HEK293 (cell line): ENCODE measurements at regions not wholly inside any gene's neighbourhood (a gene's known extent, or its start where the extent isn't known, plus 50 kb on each side); places are given as distances from the start of the nearest gene placed in this dataset.

Source experiments
- ATF2 ChIP-seq: fragments of 450-650 bp; formaldehyde crosslinking; IDR thresholded peaks from 2 replicates; pipeline ENCODE4 v1.5.1; 2016; ENCODE audit warnings: missing biosample characterization, missing genetic modification characterization, low read depth
- EGR2 ChIP-seq: fragments of 450-650 bp; formaldehyde crosslinking; IDR thresholded peaks from 2 replicates; pipeline ENCODE4 v1.5.1; 2016; ENCODE audit warnings: low read depth, missing biosample characterization, missing genetic modification characterization
- ELK4 ChIP-seq: IDR thresholded peaks from 2 replicates; pipeline ENCODE4 v1.6.1; 2011; ENCODE audit warnings: mild to moderate bottlenecking, low read depth, low read length, borderline replicate concordance
- KLF16 ChIP-seq: fragments of 450-650 bp; formaldehyde crosslinking; IDR thresholded peaks from 2 replicates; pipeline ENCODE4 v1.5.1; 2017; ENCODE audit warnings: missing biosample characterization, missing genetic modification characterization
- REPIN1 ChIP-seq: fragments of 450-650 bp; formaldehyde crosslinking; IDR thresholded peaks from 2 replicates; pipeline ENCODE4 v1.5.1; 2017; ENCODE audit warnings: missing biosample characterization, missing genetic modification characterization, low read depth
- ZBTB17 ChIP-seq: fragments of 450-650 bp; formaldehyde crosslinking; IDR thresholded peaks from 2 replicates; pipeline ENCODE4 v1.5.1; 2016; ENCODE audit warnings: missing biosample characterization, missing genetic modification characterization
- ZBTB48 ChIP-seq: fragments of 450-650 bp; formaldehyde crosslinking; IDR thresholded peaks from 2 replicates; pipeline ENCODE4 v1.5.1; 2016; ENCODE audit warnings: missing biosample characterization, missing genetic modification characterization
- ZFHX2 ChIP-seq: fragments of 450-650 bp; formaldehyde crosslinking; conservative IDR thresholded peaks from 2 replicates; pipeline ENCODE4 v1.5.1; 2016; ENCODE audit warnings: missing biosample characterization, missing genetic modification characterization
- ZNF148 ChIP-seq: fragments of 450-650 bp; formaldehyde crosslinking; IDR thresholded peaks from 2 replicates; pipeline ENCODE4 v1.5.0; 2017; ENCODE audit warnings: missing biosample characterization, missing genetic modification characterization, borderline replicate concordance
- ZNF23 ChIP-seq: fragments of 450-650 bp; formaldehyde crosslinking; IDR thresholded peaks from 2 replicates; pipeline ENCODE4 v1.5.1; 2016; ENCODE audit warnings: missing biosample characterization, missing genetic modification characterization, borderline replicate concordance
- ZNF394 ChIP-seq: fragments of 450-650 bp; formaldehyde crosslinking; IDR thresholded peaks from 2 replicates; pipeline ENCODE4 v1.5.1; 2016; ENCODE audit warnings: missing biosample characterization, missing genetic modification characterization, mild to moderate bottlenecking, moderate library complexity, borderline replicate concordance
- ZNF558 ChIP-seq: fragments of 450-650 bp; formaldehyde crosslinking; IDR thresholded peaks from 2 replicates; pipeline ENCODE4 v1.5.1; 2016; ENCODE audit warnings: missing biosample characterization, missing genetic modification characterization
- ZNF571 ChIP-seq: fragments of 450-650 bp; formaldehyde crosslinking; IDR thresholded peaks from 2 replicates; pipeline ENCODE4 v1.5.0; 2017; ENCODE audit warnings: missing biosample characterization, missing genetic modification characterization
- ZNF621 ChIP-seq: fragments of 450-650 bp; formaldehyde crosslinking; IDR thresholded peaks from 2 replicates; pipeline ENCODE4 v1.5.1; 2017; ENCODE audit warnings: missing biosample characterization, missing genetic modification characterization
- ZNF623 ChIP-seq: fragments of 450-650 bp; formaldehyde crosslinking; IDR thresholded peaks from 2 replicates; pipeline ENCODE4 v1.5.1; 2016; ENCODE audit warnings: missing biosample characterization, missing genetic modification characterization
- ZNF701 ChIP-seq: fragments of 450-650 bp; formaldehyde crosslinking; IDR thresholded peaks from 2 replicates; pipeline ENCODE4 v1.5.1; 2016; ENCODE audit warnings: missing biosample characterization, missing genetic modification characterization
- ZNF76 ChIP-seq: fragments of 450-650 bp; formaldehyde crosslinking; IDR thresholded peaks from 2 replicates; pipeline ENCODE4; 2016; ENCODE audit warnings: low read depth, missing biosample characterization, missing genetic modification characterization, borderline replicate concordance
- ZNF830 ChIP-seq: fragments of 450-650 bp; IDR thresholded peaks from 2 replicates; pipeline ENCODE4 v1.5.0; 2018; ENCODE audit warnings: missing biosample characterization, missing genetic modification characterization, low read depth, mild to moderate bottlenecking, moderate library complexity
- ZNF837 ChIP-seq: fragments of 450-650 bp; formaldehyde crosslinking; IDR thresholded peaks from 2 replicates; pipeline ENCODE4 v1.5.1; 2016; ENCODE audit warnings: missing biosample characterization, missing genetic modification characterization
- TF ChIP-seq, protein P1 (sequence below): fragments of 450-650 bp; formaldehyde crosslinking; conservative IDR thresholded peaks from 2 replicates; pipeline ENCODE4 v1.5.1; 2016; ENCODE audit warnings: low read depth, missing biosample characterization, missing genetic modification characterization
- TF ChIP-seq, protein P2 (sequence below): fragments of 450-650 bp; formaldehyde crosslinking; IDR thresholded peaks from 2 replicates; pipeline ENCODE4 v1.5.1; 2016; ENCODE audit warnings: missing biosample characterization, missing genetic modification characterization
- TF ChIP-seq, protein P3 (sequence below): fragments of 450-650 bp; formaldehyde crosslinking; IDR thresholded peaks from 2 replicates; pipeline ENCODE4 v1.5.1; 2016; ENCODE audit warnings: missing biosample characterization, missing genetic modification characterization
- TF ChIP-seq, protein P4 (sequence below): fragments of 450-650 bp; formaldehyde crosslinking; IDR thresholded peaks from 2 replicates; pipeline ENCODE4 v1.5.1; 2017; ENCODE audit warnings: missing biosample characterization, missing genetic modification characterization

DNA sequence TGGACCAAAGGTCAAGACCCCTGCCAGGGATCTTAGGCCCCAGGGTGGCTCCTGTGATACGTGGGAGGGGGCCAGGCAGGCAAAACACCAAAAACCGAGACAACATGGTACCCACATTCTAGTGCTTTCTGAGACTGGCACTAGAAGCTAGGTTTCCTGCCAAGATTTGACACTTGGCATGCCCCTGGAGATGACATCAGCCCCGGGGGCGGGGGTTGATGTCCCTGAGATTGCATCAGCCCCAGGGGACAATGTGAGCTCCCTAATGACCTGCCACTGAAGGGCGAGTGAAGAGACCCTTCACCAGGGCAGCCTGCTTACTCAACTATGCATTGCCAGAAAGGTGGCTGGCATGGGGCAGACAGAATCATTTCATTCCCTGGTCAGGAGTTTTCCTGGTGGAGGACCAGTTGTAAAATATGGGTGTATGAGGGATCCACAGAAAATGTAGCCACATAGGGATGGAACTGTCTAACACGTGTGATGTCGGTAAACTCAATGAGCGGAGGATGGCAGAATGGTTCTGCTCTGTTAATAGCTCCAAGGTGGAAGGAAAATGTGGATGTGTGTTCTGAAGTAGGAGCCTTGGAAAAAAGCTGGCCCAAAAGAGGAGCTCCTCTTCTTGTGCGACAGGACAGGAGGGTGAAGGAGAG is 219.7 kb downstream of the UNC5CL start (continued):
- TF ChIP-seq ZBTB48 (tag by site-specific recombination) (peak; percentile 42; the same call in 1 of the 2 replicates), ZNF571 (tag by site-specific recombination) (no peak), ZNF394 (tag by site-specific recombination) (no peak), ZNF23 (no peak), EGR2 (no peak), ZNF558 (no peak), ZNF148 (tag by site-specific recombination) (no peak), ZNF837 (tag by site-specific recombination) (no peak), ZNF701 (tag by site-specific recombination) (no peak), ZNF623 (no peak), ZFHX2 (tag by site-specific recombination) (peak; percentile 55), REPIN1 (tag by site-specific recombination) (no peak), ZNF830 (tag by site-specific recombination) (no peak), ZBTB17 (tag by site-specific recombination) (0 out of 2 replicates have a peak, but pooled peaks have one; percentile 41), ZNF76 (tag by site-specific recombination) (no peak), ZNF621 (tag by site-specific recombination) (no peak), KLF16 (tag by site-specific recombination) (0 out of 2 replicates have a peak, but pooled peaks have one; percentile 31), ATF2 (tag by site-specific recombination) (0 out of 2 replicates have a peak, but pooled peaks have one; percentile 4), ELK4 (no peak)
- TF ChIP-seq, protein P1, sequence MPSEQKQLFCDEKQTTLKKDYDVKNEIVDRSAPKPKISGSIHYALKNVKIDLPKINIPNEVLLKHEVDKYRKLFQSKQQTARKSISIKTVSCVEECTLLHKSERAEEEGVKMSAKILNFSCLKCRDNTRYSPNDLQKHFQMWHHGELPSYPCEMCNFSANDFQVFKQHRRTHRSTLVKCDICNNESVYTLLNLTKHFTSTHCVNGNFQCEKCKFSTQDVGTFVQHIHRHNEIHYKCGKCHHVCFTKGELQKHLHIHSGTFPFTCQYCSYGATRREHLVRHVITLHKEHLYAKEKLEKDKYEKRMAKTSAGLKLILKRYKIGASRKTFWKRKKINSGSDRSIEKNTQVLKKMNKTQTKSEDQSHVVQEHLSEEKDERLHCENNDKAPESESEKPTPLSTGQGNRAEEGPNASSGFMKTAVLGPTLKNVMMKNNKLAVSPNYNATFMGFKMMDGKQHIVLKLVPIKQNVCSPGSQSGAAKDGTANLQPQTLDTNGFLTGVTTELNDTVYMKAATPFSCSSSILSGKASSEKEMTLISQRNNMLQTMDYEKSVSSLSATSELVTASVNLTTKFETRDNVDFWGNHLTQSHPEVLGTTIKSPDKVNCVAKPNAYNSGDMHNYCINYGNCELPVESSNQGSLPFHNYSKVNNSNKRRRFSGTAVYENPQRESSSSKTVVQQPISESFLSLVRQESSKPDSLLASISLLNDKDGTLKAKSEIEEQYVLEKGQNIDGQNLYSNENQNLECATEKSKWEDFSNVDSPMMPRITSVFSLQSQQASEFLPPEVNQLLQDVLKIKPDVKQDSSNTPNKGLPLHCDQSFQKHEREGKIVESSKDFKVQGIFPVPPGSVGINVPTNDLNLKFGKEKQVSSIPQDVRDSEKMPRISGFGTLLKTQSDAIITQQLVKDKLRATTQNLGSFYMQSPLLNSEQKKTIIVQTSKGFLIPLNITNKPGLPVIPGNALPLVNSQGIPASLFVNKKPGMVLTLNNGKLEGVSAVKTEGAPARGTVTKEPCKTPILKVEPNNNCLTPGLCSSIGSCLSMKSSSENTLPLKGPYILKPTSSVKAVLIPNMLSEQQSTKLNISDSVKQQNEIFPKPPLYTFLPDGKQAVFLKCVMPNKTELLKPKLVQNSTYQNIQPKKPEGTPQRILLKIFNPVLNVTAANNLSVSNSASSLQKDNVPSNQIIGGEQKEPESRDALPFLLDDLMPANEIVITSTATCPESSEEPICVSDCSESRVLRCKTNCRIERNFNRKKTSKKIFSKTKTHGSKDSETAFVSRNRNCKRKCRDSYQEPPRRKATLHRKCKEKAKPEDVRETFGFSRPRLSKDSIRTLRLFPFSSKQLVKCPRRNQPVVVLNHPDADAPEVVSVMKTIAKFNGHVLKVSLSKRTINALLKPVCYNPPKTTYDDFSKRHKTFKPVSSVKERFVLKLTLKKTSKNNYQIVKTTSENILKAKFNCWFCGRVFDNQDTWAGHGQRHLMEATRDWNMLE (tag by site-specific recombination), result peak; percentile 27; the same call in 1 of the 2 replicates
- TF ChIP-seq, protein P2, sequence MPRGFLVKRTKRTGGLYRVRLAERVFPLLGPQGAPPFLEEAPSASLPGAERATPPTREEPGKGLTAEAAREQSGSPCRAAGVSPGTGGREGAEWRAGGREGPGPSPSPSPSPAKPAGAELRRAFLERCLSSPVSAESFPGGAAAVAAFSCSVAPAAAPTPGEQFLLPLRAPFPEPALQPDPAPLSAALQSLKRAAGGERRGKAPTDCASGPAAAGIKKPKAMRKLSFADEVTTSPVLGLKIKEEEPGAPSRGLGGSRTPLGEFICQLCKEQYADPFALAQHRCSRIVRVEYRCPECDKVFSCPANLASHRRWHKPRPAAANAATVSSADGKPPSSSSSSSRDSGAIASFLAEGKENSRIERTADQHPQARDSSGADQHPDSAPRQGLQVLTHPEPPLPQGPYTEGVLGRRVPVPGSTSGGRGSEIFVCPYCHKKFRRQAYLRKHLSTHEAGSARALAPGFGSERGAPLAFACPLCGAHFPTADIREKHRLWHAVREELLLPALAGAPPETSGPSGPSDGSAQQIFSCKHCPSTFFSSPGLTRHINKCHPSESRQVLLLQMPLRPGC (tag by site-specific recombination), result no peak
- TF ChIP-seq, protein P3, sequence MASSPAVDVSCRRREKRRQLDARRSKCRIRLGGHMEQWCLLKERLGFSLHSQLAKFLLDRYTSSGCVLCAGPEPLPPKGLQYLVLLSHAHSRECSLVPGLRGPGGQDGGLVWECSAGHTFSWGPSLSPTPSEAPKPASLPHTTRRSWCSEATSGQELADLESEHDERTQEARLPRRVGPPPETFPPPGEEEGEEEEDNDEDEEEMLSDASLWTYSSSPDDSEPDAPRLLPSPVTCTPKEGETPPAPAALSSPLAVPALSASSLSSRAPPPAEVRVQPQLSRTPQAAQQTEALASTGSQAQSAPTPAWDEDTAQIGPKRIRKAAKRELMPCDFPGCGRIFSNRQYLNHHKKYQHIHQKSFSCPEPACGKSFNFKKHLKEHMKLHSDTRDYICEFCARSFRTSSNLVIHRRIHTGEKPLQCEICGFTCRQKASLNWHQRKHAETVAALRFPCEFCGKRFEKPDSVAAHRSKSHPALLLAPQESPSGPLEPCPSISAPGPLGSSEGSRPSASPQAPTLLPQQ (tag by site-specific recombination), result peak; percentile 51; the same call in 1 of the 2 replicates
- TF ChIP-seq, protein P4, sequence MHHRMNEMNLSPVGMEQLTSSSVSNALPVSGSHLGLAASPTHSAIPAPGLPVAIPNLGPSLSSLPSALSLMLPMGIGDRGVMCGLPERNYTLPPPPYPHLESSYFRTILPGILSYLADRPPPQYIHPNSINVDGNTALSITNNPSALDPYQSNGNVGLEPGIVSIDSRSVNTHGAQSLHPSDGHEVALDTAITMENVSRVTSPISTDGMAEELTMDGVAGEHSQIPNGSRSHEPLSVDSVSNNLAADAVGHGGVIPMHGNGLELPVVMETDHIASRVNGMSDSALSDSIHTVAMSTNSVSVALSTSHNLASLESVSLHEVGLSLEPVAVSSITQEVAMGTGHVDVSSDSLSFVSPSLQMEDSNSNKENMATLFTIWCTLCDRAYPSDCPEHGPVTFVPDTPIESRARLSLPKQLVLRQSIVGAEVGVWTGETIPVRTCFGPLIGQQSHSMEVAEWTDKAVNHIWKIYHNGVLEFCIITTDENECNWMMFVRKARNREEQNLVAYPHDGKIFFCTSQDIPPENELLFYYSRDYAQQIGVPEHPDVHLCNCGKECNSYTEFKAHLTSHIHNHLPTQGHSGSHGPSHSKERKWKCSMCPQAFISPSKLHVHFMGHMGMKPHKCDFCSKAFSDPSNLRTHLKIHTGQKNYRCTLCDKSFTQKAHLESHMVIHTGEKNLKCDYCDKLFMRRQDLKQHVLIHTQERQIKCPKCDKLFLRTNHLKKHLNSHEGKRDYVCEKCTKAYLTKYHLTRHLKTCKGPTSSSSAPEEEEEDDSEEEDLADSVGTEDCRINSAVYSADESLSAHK (tag by site-specific recombination), result no peak
